GM19240 (cell line): ENCODE measurements at regions not wholly inside any gene's neighbourhood (a gene's known extent, or its start where the extent isn't known, plus 50 kb on each side); places are given as distances from the start of the nearest gene placed in this dataset.

Experiments
- DNase-seq: peaks from one replicate; pipeline ENCODE4 v3.0.0; 2011; ENCODE audit warnings: low spot score; ENCODE audit not compliant: insufficient read length

GRCh38 chr12:89108265-89108664 lies 244.0 kb downstream of the DUSP6 start:
- no peak for DNase-seq

GRCh38 chr12:89106950-89107349 lies 245.4 kb downstream of the DUSP6 start:
- no peak for DNase-seq

DNA sequence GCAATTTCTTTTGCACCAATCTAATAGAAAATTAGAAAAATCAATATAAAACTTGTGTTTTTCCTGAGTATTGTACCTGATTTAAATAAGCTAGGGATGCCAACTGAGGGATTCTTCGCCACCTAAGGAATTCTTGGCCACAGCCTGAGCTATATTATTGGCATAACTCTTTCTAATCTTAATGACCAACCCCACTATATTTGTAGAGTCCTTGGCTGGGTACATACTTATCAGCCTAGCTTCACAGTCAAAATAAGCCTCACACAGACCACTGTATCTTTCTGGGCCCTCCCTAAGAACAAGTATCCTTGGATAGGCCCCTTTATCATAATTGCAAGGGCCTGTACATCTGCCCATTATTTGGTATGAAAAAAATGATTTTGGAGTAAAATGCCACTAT lies 247.1 kb downstream of the DUSP6 start:
- DNase-seq = no peak

GRCh38 chr12:89103831-89104230 lies 248.5 kb downstream of the DUSP6 start:
- no peak for DNase-seq

DNA sequence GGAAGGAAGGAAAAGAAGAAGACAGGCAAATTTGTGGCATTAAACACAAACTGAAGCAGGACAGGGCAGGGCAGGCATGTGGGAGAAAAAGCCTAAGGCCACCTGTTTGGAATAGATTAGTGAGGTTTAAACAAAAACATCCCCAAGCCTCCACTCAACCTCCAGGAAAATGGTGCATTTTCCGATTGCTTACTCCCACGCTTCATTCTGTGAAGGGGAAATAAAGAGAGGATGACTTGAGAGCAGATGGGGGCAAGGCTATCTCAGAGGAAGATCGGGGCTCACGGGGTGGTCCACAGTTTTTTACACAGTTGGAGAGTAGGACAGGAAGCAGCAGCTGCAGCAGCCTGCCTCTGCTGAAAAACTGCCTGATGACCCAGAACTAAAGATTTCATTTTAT lies 250.9 kb downstream of the DUSP6 start:
- no peak for DNase-seq

DNA sequence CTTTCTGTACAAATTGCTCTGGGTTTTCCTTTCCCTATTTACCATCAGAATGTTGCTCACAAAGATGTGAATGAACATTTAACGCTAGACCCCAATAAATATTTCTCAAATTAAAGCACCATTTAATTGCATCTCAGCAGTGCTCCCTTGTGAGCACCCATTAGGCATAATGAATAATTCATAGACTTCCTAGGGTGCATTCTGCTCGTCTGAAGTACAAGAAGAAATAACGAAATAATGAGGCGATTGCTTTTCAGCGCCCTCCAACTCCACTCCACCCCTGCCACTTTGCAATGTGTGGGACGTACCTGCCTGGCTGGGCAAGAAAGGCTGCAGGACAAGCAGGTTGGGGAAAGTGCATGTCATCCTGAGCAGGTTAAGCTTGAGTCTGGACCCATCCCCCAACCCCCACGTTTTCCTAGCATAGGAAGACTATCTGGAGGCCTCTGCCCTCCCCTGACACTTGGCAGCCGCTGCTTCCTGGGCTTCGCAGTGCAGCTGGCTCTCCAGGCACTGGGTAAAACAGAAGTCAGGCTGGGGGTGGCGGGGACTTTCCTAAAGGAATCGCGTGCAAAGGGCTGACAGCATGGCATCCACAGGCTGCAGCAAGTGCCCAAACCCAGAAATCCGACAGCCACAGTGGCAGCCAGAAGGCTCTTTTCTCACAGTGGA lies 253.7 kb downstream of the DUSP6 start:
- DNase-seq = no peak

DNA sequence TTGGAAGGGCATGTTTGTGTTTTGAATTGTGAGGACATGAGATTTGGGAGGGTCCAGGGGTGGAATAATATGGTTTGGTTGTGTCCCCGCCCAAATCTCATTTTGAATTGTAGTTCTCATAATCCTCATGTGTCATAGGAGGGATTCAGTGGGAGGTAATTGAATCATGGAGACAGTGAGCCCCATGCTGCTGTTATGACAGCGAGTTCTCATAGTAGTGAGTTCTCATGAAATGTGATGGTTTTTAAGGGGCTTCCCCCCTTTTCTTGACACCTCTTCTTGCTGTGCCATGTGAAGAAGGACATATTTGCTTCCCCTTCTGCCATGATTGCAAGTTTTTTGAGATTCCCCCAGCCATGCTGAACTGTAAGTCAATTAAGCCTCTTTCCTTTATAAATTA lies 260.0 kb downstream of the DUSP6 start:
- DNase-seq = no peak

DNA sequence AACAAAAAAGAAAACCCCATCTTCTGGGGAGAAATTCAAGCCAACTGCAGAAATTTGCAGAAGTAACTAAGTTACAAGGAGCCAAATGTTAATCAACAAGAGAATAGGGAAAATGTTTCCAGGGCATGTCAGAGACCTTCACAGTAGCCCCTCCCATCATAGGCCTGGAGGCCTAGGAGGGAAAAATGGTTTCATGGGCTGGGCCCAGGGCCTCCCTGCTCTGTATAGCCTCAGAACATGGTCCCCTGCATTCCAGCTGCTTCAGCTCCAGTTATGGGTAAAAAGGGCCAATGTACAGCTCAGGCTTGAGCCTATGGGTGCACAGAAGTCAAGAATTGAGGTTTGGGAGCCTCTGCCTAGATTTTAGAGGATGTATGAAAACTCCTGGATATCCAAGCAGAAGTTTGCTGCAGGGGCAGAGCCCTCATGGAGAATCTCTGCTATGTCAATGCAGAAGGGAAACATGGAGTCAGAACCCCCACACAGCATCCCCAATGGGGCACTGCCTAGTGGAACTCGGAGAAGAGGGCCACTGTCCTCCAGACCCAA lies 260.9 kb downstream of the DUSP6 start:
- DNase-seq = no peak

- DNase-seq = no peak
These were observed 263.0 kb downstream of the DUSP6 start for GRCh38 chr12:89089264-89089663.

- DNase-seq = no peak
These were observed 264.4 kb downstream of the DUSP6 start for GRCh38 chr12:89087876-89088275.

- DNase-seq = no peak
These were observed 265.0 kb downstream of the DUSP6 start for GRCh38 chr12:89087149-89087825.

- no peak for DNase-seq
These were observed 266.9 kb downstream of the DUSP6 start for GRCh38 chr12:89085421-89085820.

GRCh38 chr12:89084751-89085150 lies 267.6 kb downstream of the DUSP6 start:
- no peak for DNase-seq

DNA sequence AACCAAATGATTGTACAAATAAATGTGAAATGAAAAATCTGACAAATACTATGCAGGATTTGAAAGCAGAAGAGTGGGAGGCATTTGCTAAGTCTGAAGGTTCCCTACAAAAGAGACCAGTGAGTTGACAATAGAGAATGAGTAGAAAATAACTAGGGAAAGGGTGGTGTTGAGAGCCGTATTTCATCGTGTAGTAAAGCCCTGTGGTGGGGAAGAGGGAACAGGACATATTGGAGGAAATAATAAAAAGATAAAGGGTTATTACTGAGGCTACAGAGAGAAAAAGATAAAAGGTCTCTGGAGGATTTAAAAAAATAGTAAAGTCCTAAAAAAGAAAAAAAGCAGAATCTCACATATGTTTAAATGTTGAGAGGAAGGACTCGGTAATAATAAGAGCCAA lies 268.8 kb downstream of the DUSP6 start:
- DNase-seq = no peak

- DNase-seq = no peak
These were observed 269.9 kb downstream of the DUSP6 start for GRCh38 chr12:89082370-89082753.

GRCh38 chr12:89081719-89082369 lies 270.5 kb downstream of the DUSP6 start:
- no peak for DNase-seq

DNA sequence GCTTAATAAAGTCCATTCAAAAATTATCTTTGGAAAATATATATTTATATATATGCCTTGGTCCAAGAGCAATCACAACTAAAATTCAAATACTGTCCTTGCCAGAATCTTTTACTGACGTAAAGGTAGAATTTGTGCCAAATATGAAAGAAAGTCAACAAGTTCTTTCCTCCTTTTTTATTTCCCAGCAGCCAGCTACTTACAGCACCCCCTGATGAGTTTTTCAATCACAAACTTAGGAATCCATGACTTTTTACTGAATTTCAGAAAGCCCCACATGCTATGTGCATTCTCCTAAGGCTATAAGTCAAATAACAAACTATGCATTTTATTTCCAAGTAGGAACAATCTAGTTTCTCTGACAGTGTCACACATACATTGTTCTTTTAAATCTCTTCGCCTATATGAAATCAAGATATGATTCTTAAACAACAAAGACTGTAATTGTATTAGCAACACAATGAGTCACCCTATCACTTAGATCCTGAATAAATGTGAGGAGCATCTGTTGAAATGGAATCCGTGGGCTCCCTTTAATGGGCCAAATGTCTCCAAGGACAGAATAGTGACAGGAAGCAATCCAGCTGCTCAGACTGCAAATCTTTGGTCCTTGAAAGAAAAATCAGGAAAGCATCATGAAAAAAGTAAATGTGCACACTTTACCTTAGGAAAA lies 271.4 kb downstream of the DUSP6 start:
- no peak for DNase-seq

DNA sequence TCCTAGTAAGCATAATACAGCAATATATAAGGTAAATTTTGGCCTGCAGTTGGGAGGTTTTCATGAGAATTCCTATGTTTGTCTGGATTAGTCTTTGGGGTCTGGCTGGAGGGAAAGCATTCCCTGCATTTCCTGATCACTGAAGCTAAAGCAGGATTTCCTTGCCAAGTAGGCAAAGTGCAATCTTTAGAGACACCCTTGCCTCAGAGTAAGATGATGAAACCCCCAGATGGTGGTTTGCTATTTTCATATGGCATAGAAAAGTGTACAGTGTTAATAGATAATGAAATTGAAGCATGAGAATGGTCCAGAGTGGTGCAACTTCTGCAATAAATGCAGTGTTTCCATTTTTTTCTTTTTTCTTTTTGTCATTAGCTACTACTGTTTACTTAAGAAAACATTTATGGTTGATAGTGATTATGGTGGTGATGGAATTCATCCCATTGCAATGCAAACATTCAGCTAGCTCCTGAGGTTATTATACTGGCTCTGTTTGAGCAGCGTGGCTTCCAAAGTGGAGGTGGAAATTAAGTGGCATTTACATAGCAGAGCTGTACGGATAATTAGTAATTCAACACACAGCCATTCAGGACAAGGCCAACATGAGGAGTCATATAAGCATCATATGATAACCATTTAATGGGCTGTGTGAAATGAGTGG lies 276.3 kb downstream of the DUSP6 start:
- DNase-seq = no peak

- DNase-seq = no peak
These were observed 278.6 kb downstream of the DUSP6 start for GRCh38 chr12:89073659-89074058.

- no peak for DNase-seq
These were observed 279.3 kb downstream of the DUSP6 start for GRCh38 chr12:89073027-89073398.

DNA sequence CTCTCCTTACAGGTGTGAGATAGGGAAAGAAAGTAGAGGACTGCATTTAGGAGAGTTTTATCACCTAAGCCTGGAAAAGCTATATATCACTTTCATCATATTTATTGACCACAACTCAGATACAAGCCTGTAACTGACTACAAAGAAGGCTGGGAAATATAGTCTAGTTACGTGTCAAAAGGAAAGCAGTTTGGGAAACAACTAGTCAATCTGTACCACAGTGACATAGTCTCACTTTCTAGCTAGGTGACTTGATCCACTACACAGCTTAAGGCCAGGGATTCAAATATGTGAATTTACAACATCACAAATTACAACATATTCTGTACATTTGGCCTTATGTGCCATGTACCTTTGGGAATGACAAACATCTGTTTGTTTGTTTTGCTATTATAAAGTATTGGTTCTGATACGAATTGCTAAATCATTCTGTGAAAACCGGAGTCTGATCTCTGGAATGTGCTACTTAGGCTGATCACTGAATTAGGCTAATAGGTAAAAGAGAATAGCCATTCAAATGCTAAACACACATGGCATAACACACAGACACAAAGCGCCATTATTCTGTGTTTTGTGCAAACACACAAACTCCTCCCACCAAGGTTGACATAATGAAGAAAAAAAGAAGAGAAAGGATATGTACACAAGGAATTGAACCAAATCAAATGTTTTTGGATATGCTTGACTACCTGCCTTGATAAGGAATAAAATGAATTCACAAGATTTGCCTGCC lies 279.8 kb downstream of the DUSP6 start:
- no peak for DNase-seq
